Mesendoderm (in vitro differentiated cells): ENCODE measurements at regions not wholly inside any gene's neighbourhood (a gene's known extent, or its start where the extent isn't known, plus 50 kb on each side); places are given as distances from the start of the nearest gene placed in this dataset.

ENCODE experiments used
- DNase-seq: peaks from one replicate; pipeline ENCODE4 v3.0.0; 2013
- H2AK5ac ChIP-seq: 2 replicates; pipeline ENCODE4 v1.6.1; 2013; ENCODE audit warnings: low read length, inconsistent platforms
- H2BK120ac ChIP-seq: 2 replicates; pipeline ENCODE4 v1.6.1; 2013; ENCODE audit warnings: low read depth, mild to moderate bottlenecking, low read length, moderate library complexity, mixed read lengths
- H2BK15ac ChIP-seq: replicated peaks from 2 replicates; pipeline ENCODE4 v1.6.1; 2013; ENCODE audit warnings: low read depth, mild to moderate bottlenecking, moderate library complexity
- H2BK5ac ChIP-seq: 2 replicates; pipeline ENCODE4 v1.6.1; 2013; ENCODE audit warnings: low read length, inconsistent platforms
- H3K18ac ChIP-seq: 2 replicates; pipeline ENCODE4 v1.6.1; 2013; ENCODE audit warnings: mild to moderate bottlenecking, low read length, mixed read lengths
- H3K23ac ChIP-seq: one replicate; pipeline ENCODE4 v1.6.1; 2013; ENCODE audit warnings: low read length
- H3K27ac ChIP-seq: 2 replicates; pipeline ENCODE4 v1.5.1; 2013; ENCODE audit warnings: low read depth, mild to moderate bottlenecking, inconsistent platforms, low read length, moderate library complexity
- H3K27me3 ChIP-seq: 2 replicates; pipeline ENCODE4 v1.6.1; 2013; ENCODE audit warnings: low read length, control low read depth, mild to moderate bottlenecking, inconsistent platforms; ENCODE audit not compliant: insufficient read depth, poor library complexity
- H3K36me3 ChIP-seq: 2 replicates; pipeline ENCODE4 v1.6.1; 2013; ENCODE audit warnings: low read length, inconsistent platforms; ENCODE audit not compliant: control insufficient read depth, insufficient read depth
- H3K4ac ChIP-seq: one replicate; pipeline ENCODE4 v1.6.1; 2013; ENCODE audit warnings: low read depth, mild to moderate bottlenecking, low read length, moderate library complexity
- H3K4me1 ChIP-seq: 2 replicates; pipeline ENCODE4 v1.6.1; 2013; ENCODE audit warnings: low read depth, low read length, inconsistent platforms; ENCODE audit not compliant: control insufficient read depth
- H3K4me2 ChIP-seq: 2 replicates; pipeline ENCODE4 v1.6.1; 2013; ENCODE audit warnings: low read length
- H3K4me3 ChIP-seq: 2 replicates; pipeline ENCODE4 v1.5.1; 2013; ENCODE audit warnings: mild to moderate bottlenecking, low read length
- H3K56ac ChIP-seq: one replicate; pipeline ENCODE4 v1.6.1; 2013; ENCODE audit warnings: low read length
- H3K79me1 ChIP-seq: 2 replicates; pipeline ENCODE4 v1.6.1; 2013; ENCODE audit warnings: low read length, inconsistent platforms
- H3K79me2 ChIP-seq: 2 replicates; pipeline ENCODE4 v1.6.1; 2013; ENCODE audit warnings: mild to moderate bottlenecking, low read length; ENCODE audit not compliant: control insufficient read depth, insufficient read depth
- H3K9ac ChIP-seq: 2 replicates; pipeline ENCODE4 v1.6.1; 2013; ENCODE audit warnings: low read length, inconsistent platforms
- H4K5ac ChIP-seq: one replicate; pipeline ENCODE4 v1.6.1; 2013; ENCODE audit warnings: low read length
- H4K8ac ChIP-seq: one replicate; pipeline ENCODE4 v1.6.1; 2013; ENCODE audit warnings: low read depth, mild to moderate bottlenecking, control low read depth, low read length, moderate library complexity
- WGBS: extraction: QIAGEN DNeasy Blood & Tissue Kit; methylation state at CpG from one replicate; pipeline ENCODE4 v1.1.7; 2013; ENCODE audit warnings: low lambda C conversion rate, missing lambda C conversion rate; ENCODE audit not compliant: insufficient coverage; ENCODE audit errors: extremely low coverage; 5-methylcytosine and 5-hydroxymethylcytosine counted together

- Histone ChIP-seq H3K4me1 (no peaks in the 10 kb centered on the region), H2BK15ac (no peak overlapping the region), H2BK5ac (no peak overlapping the region), H3K4me3 (no peak overlapping the region), H3K18ac (no peak overlapping the region), H3K4me2 (no peak overlapping the region), H3K9ac (no peak overlapping the region), H3K56ac (no peak overlapping the region), H2AK5ac (no peak overlapping the region), H3K27me3 (no peaks in the 10 kb centered on the region), H3K79me1 (no peaks in the 10 kb centered on the region), H3K23ac (no peak overlapping the region), H4K8ac (no peak overlapping the region), H3K36me3 (no peaks in the 10 kb centered on the region), H3K79me2 (no peaks in the 10 kb centered on the region), H2BK120ac (no peak overlapping the region), H4K5ac (no peak overlapping the region), H3K27ac (no peak overlapping the region), H3K4ac (no peak overlapping the region)
- no peak for DNase-seq
- no CpG with 5 or more reads among the region's 10 CpGs for WGBS
Measured at GRCh38 chr14:101027291-101027690, 123.8 kb upstream of the RTL1 start.

- Histone ChIP-seq H2BK5ac (no peak overlapping the region), H3K79me1 (no peaks in the 10 kb centered on the region), H3K9ac (no peak overlapping the region), H2BK120ac (no peak overlapping the region), H3K27me3 (no peaks in the 10 kb centered on the region), H3K18ac (no peak overlapping the region), H3K4me1 (no peaks in the 10 kb centered on the region), H2BK15ac (no peak overlapping the region), H2AK5ac (no peak overlapping the region), H3K23ac (no peak overlapping the region), H3K79me2 (no peaks in the 10 kb centered on the region), H3K56ac (no peak overlapping the region), H3K4me2 (no peak overlapping the region), H3K4me3 (no peak overlapping the region), H3K36me3 (no peaks in the 10 kb centered on the region), H3K27ac (no peak overlapping the region), H3K4ac (no peak overlapping the region), H4K5ac (no peak overlapping the region), H4K8ac (no peak overlapping the region)
- no CpG with 5 or more reads among the region's 5 CpGs for WGBS
- no peak for DNase-seq
Measured at GRCh38 chr14:101027966-101028365, 124.4 kb upstream of the RTL1 start.

- no peak overlapping the region for H3K4ac ChIP-seq
- H4K5ac ChIP-seq, result no peak overlapping the region
- H3K56ac ChIP-seq, result no peak overlapping the region
- H3K4me3 ChIP-seq, result no peak overlapping the region
- H2AK5ac ChIP-seq, result no peak overlapping the region
- H3K27ac ChIP-seq, result no peak overlapping the region
- no peaks in the 10 kb centered on the region for H3K36me3 ChIP-seq
- no peak overlapping the region for H3K18ac ChIP-seq
- no peak overlapping the region for H2BK5ac ChIP-seq
- H2BK120ac ChIP-seq, result no peak overlapping the region
- H3K23ac ChIP-seq, result no peak overlapping the region
- no peak overlapping the region for H3K9ac ChIP-seq
- no peak overlapping the region for H3K4me2 ChIP-seq
- no peaks in the 10 kb centered on the region for H3K4me1 ChIP-seq
- no CpG with 5 or more reads among the region's 20 CpGs for WGBS
- DNase-seq, result no peak
- no peaks in the 10 kb centered on the region for H3K79me1 ChIP-seq
- no peak overlapping the region for H4K8ac ChIP-seq
- no peaks in the 10 kb centered on the region for H3K27me3 ChIP-seq
- H2BK15ac ChIP-seq, result no peak overlapping the region
- H3K79me2 ChIP-seq, result no peaks in the 10 kb centered on the region
Measured at GRCh38 chr14:101028971-101029667, 125.6 kb upstream of the RTL1 start.

GRCh38 chr14:101029668-101030290 lies 126.3 kb upstream of the RTL1 start:
- Histone ChIP-seq H3K36me3 (no peaks in the 10 kb centered on the region), H3K79me2 (no peaks in the 10 kb centered on the region), H2AK5ac (no peak overlapping the region), H3K4me1 (no peaks in the 10 kb centered on the region), H2BK15ac (no peak overlapping the region), H3K4ac (no peak overlapping the region), H3K79me1 (no peaks in the 10 kb centered on the region), H4K8ac (no peak overlapping the region), H3K56ac (no peak overlapping the region), H3K27ac (no peak overlapping the region), H3K18ac (no peak overlapping the region), H3K4me3 (no peak overlapping the region), H2BK120ac (no peak overlapping the region), H4K5ac (no peak overlapping the region), H3K4me2 (no peak overlapping the region), H3K23ac (no peak overlapping the region), H2BK5ac (no peak overlapping the region), H3K9ac (no peak overlapping the region), H3K27me3 (no peaks in the 10 kb centered on the region)
- no peak for DNase-seq
- no CpG with 5 or more reads among the region's 25 CpGs for WGBS

- Histone ChIP-seq H3K18ac (no peak overlapping the region), H3K4me1 (no peaks in the 10 kb centered on the region), H3K56ac (no peak overlapping the region), H3K27ac (no peak overlapping the region), H3K79me2 (no peaks in the 10 kb centered on the region), H2BK5ac (no peak overlapping the region), H3K4ac (no peak overlapping the region), H3K27me3 (no peaks in the 10 kb centered on the region), H3K79me1 (no peaks in the 10 kb centered on the region), H2BK120ac (no peak overlapping the region), H2BK15ac (no peak overlapping the region), H2AK5ac (no peak overlapping the region), H4K5ac (no peak overlapping the region), H3K4me2 (no peak overlapping the region), H3K36me3 (no peaks in the 10 kb centered on the region), H3K9ac (no peak overlapping the region), H4K8ac (no peak overlapping the region), H3K23ac (no peak overlapping the region), H3K4me3 (no peak overlapping the region)
- no peak for DNase-seq
- no CpG with 5 or more reads among the region's 14 CpGs for WGBS
Measured at GRCh38 chr14:101030586-101030985, 127.1 kb upstream of the RTL1 start.

- no peak overlapping the region for H2BK120ac ChIP-seq
Measured at GRCh38 chr14:101031186-101031585, 127.7 kb upstream of the RTL1 start.

More at GRCh38 chr14:101031186-101031585, 127.7 kb upstream of the RTL1 start:
- Histone ChIP-seq H4K5ac (no peak overlapping the region), H3K18ac (no peak overlapping the region), H2BK5ac (no peak overlapping the region), H3K27me3 (no peaks in the 10 kb centered on the region), H2BK15ac (no peak overlapping the region), H3K23ac (no peak overlapping the region), H3K56ac (no peak overlapping the region), H2AK5ac (no peak overlapping the region), H3K4ac (no peak overlapping the region), H3K9ac (no peak overlapping the region), H3K36me3 (no peaks in the 10 kb centered on the region), H3K79me1 (no peaks in the 10 kb centered on the region), H3K27ac (no peak overlapping the region), H3K4me3 (no peak overlapping the region), H3K79me2 (no peaks in the 10 kb centered on the region), H4K8ac (no peak overlapping the region), H3K4me1 (no peaks in the 10 kb centered on the region), H3K4me2 (no peak overlapping the region)
- WGBS, result no CpG with 5 or more reads among the region's 14 CpGs
- DNase-seq, result no peak
